ENCODE measurements at regions not wholly inside any gene's neighbourhood (a gene's known extent, or its start where the extent isn't known, plus 50 kb on each side); places are given as distances from the start of the nearest gene placed in this dataset.
"Not testable (repeated sequence)": the region's sequence is repeated elsewhere in the genome, so short reads cannot be mapped to it uniquely, and the experiment has no call there.

- Mint-ChIP-seq H3K4me1 (ENCODE audit: unreplicated experiment) (no peaks in the 10 kb centered on the region), H3K27me3 (ENCODE audit: unreplicated experiment) (peaks cover 18% of the 10 kb centered on the region), H3K4me3 (ENCODE audit: unreplicated experiment) (no peak overlapping the region), H3K9me3 (ENCODE audit: unreplicated experiment) (no peaks in the 10 kb centered on the region), H3K36me3 (ENCODE audit: unreplicated experiment) (no peaks in the 10 kb centered on the region), H3K27ac (ENCODE audit: unreplicated experiment) (no peak overlapping the region)
- TF ChIP-seq CTCF (IDR thresholded peaks at IDR 0.05), result no peak
- DNase-seq (ENCODE audit: extremely low spot score, unreplicated experiment), result no peak
These were observed 151.5 kb upstream of the GOT2 start for GRCh38 chr16:58885528-58886170.

- Mint-ChIP-seq H3K4me3 (ENCODE audit: unreplicated experiment) (no peak overlapping the region), H3K9me3 (ENCODE audit: unreplicated experiment) (peaks cover 5% of the 10 kb centered on the region), H3K36me3 (ENCODE audit: unreplicated experiment) (no peaks in the 10 kb centered on the region), H3K27me3 (ENCODE audit: unreplicated experiment) (peaks cover 13% of the 10 kb centered on the region), H3K27ac (ENCODE audit: unreplicated experiment) (no peak overlapping the region), H3K4me1 (ENCODE audit: unreplicated experiment) (no peaks in the 10 kb centered on the region)
- no peak for DNase-seq (ENCODE audit: extremely low spot score, unreplicated experiment)
- TF ChIP-seq CTCF (IDR thresholded peaks at IDR 0.05), result no peak
These were observed 150.0 kb upstream of the GOT2 start for GRCh38 chr16:58884141-58884540.

- TF ChIP-seq CTCF (IDR thresholded peaks at IDR 0.05), result no peak
- Mint-ChIP-seq H3K27ac (ENCODE audit: unreplicated experiment) (no peak overlapping the region), H3K27me3 (ENCODE audit: unreplicated experiment) (peaks cover 8% of the 10 kb centered on the region), H3K9me3 (ENCODE audit: unreplicated experiment) (peaks cover 10% of the 10 kb centered on the region), H3K36me3 (ENCODE audit: unreplicated experiment) (no peaks in the 10 kb centered on the region), H3K4me3 (ENCODE audit: unreplicated experiment) (no peak overlapping the region), H3K4me1 (ENCODE audit: unreplicated experiment) (no peaks in the 10 kb centered on the region)
- no peak for DNase-seq (ENCODE audit: extremely low spot score, unreplicated experiment)
These were observed 149.0 kb upstream of the GOT2 start for GRCh38 chr16:58883131-58883530.

GRCh38 chr16:58882292-58882691 is 148.2 kb upstream of the GOT2 start:
- Mint-ChIP-seq H3K36me3 (ENCODE audit: unreplicated experiment) (no peaks in the 10 kb centered on the region), H3K27ac (ENCODE audit: unreplicated experiment) (no peak overlapping the region)
- TF ChIP-seq CTCF (IDR thresholded peaks at IDR 0.05), result no peak

GRCh38 chr16:58878641-58879040 is 144.5 kb upstream of the GOT2 start:
- H3K36me3 Mint-ChIP-seq (ENCODE audit: unreplicated experiment); H3K27ac Mint-ChIP-seq (ENCODE audit: unreplicated experiment); DNase-seq (ENCODE audit: extremely low spot score, unreplicated experiment); H3K4me3 Mint-ChIP-seq (ENCODE audit: unreplicated experiment); H3K27me3 Mint-ChIP-seq (ENCODE audit: unreplicated experiment); H3K4me1 Mint-ChIP-seq (ENCODE audit: unreplicated experiment): not testable (repeated sequence)
- peaks cover 21% of the 10 kb centered on the region for H3K9me3 Mint-ChIP-seq (ENCODE audit: unreplicated experiment)

More at GRCh38 chr16:58882292-58882691, 148.2 kb upstream of the GOT2 start:
- no peak for DNase-seq (ENCODE audit: extremely low spot score, unreplicated experiment)
- H3K4me1 Mint-ChIP-seq (ENCODE audit: unreplicated experiment), result no peaks in the 10 kb centered on the region
- H3K27me3 Mint-ChIP-seq (ENCODE audit: unreplicated experiment), result peaks cover 6% of the 10 kb centered on the region
- H3K4me3 Mint-ChIP-seq (ENCODE audit: unreplicated experiment), result no peak overlapping the region
- H3K9me3 Mint-ChIP-seq (ENCODE audit: unreplicated experiment), result peaks cover 11% of the 10 kb centered on the region

- Mint-ChIP-seq H3K27ac (ENCODE audit: unreplicated experiment) (no peak overlapping the region), H3K27me3 (ENCODE audit: unreplicated experiment) (peaks cover 33% of the 10 kb centered on the region), H3K36me3 (ENCODE audit: unreplicated experiment) (no peaks in the 10 kb centered on the region), H3K4me3 (ENCODE audit: unreplicated experiment) (no peak overlapping the region), H3K4me1 (ENCODE audit: unreplicated experiment) (peaks cover 7% of the 10 kb centered on the region), H3K9me3 (ENCODE audit: unreplicated experiment) (no peaks in the 10 kb centered on the region)
- no peak for TF ChIP-seq CTCF (IDR thresholded peaks at IDR 0.05)
- DNase-seq (ENCODE audit: extremely low spot score, unreplicated experiment), result no peak
These were observed 132.8 kb upstream of the GOT2 start for GRCh38 chr16:58866935-58867334.
